C1 segment of cervical spinal cord (tissue), 14 donors: ENCODE measurements at regions not wholly inside any gene's neighbourhood (a gene's known extent, or its start where the extent isn't known, plus 50 kb on each side); places are given as distances from the start of the nearest gene placed in this dataset.
"Not testable (repeated sequence)": the region's sequence is repeated elsewhere in the genome, so short reads cannot be mapped to it uniquely, and the experiment has no call there.

Source experiments
- DNase-seq, 14 donors: peaks; one replicate each; lab custom pipeline; 2025; lab: John Stamatoyannopoulos, UW

DNA sequence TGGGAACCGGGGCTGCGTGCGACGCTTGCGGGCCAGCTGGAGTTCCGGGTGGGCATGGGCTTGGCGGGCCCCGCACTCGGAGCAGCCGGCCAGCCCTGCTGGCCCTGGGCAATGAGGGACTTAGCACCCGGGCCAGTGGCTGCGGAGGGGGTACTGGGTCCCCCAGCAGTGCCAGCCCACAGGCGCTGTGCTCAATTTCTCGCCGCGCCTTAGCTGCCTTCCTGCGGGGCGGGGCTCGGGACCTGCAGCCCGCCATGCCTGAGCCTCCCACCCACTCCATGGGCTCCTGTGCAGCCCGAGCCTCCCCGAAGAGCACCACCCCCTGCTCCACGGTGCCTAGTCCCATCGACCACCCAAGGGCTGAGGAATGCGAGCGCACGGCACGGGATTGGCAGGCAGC, 63.8 kb downstream of the PLXNA1 start:
- not testable (repeated sequence) for DNase-seq

DNA sequence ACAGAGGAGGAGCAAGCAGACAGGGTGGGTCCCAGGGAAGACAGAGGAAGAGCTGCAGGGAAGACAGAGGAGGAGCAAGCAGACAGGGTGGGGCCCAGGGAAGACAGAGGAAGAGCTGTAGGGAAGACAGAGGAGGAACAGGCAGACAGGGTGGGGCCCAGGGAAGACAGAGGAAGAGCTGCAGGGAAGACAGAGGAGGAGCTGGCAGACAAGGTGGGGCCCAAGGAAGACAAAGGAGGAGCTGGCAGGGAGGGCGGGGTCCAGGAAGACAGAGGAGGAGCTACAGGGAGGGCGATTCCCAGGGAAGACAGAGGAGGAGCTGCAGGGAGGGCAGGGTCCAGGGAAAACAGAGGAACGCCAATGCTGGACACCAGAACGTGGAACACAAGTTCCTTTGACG, 66.5 kb downstream of the PLXNA1 start:
- DNase-seq: no peak

DNA sequence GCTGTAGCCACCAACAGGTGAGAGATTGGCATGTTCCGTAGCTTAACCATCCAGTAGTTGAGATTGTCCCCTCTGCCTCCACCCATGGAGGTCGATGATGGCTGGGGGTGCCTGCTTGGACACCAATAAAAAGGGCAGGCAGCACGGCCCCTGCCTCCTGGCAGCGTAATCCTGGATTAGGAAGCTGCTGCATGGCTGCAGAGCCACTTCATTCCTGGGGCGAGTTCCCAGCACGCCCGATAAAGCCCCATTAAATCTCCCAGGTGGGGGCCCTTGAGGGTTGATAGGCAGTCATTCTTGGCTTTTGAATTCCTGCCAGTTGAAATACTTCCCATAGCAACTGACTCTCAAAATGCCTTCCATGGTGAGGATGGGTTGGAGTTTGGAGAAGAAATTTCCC, 67.8 kb downstream of the PLXNA1 start:
- no peak for DNase-seq

DNA sequence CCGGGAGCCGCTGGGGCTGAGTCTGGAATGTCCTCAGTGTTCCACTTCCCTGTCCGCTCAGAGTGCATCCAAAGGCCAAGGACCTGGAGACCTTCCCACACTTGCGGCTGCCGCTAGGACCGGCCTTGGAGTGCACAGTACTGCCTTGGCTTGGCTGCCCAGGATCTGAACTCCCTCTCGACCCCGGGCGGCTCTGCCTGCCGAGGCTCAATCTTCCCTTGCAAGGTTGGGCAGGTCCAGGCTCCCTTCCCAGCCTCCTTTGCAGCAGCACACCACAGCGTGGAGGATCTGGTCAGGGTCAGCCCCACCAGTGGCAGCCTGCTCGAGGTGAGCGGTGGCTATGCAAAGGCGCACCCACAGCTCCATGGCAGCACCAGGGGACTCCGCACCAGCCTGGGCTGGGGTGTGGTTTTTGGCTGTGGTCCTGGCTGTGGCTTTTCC, 69.2 kb downstream of the PLXNA1 start:
- DNase-seq: peak in 1 of 14 donors; percentile 28

DNA sequence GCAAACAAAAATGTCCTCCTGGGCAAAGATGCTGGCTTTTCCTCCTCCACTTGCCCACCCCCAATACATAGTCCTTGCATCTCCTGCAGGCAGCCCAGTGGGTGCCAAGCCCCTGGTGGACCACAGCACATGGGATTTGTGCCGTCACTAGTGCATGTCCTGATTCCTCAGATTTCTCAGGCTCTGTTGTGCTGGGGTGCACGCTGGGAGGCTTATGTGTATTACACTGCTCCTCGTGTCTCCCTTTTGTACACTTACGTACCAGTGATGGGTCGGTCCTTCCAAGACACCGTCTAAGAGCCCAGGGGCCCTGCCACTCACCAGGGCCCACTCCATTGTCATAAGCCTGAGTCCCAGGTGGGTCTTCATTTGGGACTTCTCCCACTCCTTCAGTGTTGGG, 70.1 kb downstream of the PLXNA1 start:
- DNase-seq: no peak

DNA sequence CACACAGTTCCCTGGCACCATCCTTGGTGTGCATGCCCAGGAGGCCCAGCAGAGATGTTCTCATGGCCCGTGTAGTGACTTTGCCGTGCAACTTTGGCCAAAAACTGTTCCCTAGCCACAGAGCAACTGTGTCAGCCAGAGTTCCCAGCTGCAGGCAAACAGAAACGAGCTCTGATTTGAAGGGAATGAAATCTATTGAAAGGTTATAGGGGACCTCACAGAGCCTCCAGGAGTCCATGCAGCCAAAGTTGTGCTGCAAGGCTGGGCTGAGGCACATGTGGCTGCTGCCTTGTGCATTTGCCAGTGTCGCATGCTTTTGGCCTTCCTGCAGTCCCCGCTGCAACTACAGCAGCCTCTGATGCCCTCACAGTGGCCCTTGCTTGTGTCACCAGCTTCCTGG, 70.5 kb downstream of the PLXNA1 start:
- no peak for DNase-seq

DNA sequence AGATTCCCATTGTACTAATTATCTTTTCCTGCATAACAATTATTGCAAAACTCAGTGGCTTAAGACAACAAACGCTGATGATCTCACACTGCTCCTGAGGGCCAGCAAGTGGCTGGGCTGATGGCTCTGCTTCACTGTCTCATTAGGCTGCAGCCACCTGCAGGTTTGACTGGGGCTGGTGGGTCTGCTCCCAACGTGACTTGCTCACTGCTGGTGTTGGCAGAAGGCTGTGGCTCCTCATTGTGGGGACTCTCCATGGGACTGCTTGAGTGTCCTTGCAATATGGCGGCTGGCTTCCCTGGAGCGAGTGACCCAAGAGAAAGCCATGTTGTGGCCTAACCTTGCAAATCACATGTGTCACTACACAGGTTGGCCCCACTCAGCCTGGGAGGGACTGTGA, 71.1 kb downstream of the PLXNA1 start:
- no peak for DNase-seq

DNA sequence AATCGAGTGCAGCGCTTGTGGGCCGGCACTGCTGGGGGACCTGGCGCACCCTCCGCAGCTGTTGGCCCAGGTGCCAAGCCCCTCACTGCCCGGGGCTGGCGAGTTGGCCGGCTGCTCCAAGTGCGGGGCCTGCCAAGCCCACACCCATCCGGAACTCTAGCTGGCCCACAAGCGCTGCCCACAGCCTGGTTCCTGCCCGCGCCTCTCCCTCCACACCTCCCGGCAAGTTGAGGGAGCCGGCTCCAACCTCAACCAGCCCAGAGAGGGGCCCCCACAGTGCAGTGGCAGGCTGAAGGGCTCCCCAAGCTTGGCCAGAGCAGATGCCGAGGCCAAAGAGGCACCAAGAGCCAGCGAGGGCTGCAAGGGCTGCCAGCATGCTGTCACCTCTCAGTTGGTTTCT, 73.4 kb downstream of the PLXNA1 start:
- no peak for DNase-seq

DNA sequence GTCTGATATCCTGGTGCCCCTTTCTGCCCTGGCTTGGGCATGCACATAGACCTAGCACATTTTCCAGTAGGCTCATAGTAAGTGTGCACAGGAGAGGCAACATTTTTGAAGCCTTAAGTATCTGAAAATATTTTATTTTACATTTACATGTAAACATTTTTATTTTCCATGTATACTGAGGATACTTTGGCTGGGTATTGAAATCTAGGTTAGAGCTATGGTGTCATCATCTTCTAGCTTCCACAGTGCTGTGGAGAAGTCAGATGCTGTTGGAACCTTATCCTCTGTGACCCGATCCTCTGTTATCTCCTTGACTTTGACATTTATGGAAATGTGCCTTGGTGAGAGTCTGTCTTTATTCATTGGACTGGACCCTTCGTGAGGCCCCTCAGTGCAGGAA, 74.1 kb downstream of the PLXNA1 start:
- no peak for DNase-seq

DNA sequence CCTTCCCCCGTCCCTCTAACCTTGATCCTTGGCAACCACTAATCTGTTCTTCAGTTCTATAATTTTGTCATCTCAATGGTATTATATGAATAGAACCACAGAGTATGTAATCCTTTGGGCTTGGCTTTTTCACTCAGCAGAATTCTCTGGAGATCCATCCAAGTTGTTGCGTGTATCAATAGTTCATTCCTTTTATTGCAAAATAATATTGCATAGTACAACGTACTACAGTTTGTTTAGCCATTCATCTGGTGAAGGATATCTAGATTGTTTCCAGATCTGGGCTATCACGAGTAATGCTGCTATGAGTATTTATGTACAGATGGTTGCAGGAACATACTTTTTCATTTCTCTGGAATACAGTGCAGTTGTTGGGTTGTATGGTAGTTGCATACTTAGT, 76.2 kb downstream of the PLXNA1 start:
- DNase-seq: no peak

DNA sequence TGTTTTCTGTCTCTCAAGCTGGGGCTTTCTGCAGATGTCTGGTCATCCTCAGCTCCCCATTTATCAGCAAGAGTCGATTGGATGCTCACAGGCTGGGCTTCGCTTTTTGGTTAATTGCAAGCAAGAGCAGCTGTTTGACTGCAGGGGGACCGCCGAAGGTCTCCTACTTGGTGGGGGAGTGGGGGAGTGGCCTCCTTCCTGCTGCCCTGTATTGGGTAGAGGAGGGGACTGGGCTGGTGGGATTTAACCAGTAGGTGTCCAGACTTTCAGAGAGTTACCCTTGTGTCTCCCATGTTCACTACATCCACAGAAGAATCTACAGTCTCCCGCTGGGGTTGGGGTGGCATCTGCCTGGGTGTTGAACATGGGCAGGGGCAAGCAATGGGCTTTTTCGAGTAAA, 78.7 kb downstream of the PLXNA1 start:
- no peak for DNase-seq

DNA sequence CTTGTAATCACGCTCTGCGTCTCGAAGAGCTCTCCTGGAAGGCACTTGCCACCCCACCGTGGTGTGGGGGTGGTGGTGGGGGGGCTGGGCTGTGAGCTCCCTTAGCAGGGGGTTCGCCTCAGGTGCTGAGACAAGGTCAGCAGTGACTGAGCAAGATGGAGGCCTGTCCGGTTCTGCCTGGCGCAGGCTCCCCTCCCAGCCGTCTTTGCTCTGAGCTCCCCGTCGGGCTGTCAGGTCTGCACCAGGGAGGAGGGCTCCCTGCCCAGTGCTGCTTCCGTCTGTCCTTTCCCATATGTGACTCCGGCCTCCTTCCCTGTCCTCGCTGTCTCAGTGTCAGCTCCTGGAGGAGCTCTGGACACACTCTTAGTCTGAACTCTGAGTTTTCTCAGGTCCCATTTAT, 80.0 kb downstream of the PLXNA1 start:
- DNase-seq: no peak

DNA sequence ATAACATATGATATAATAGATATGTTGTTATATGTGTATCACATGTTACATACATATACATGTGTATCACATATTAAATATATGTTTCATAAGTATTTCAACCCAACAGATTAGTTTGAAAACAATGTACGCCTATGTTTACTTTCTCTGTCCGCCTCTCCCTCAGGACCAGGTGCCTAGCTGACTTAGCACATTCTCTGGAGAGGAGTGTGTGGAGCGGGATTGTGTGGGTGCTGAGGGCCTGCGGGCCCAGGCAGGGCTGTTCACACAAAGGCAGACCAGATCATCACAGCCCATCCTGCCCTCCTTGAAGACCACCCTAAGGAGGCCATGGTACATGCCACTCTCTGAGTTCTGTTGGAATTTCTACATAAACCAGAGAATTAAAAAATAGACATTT, 81.0 kb downstream of the PLXNA1 start:
- no peak for DNase-seq

DNA sequence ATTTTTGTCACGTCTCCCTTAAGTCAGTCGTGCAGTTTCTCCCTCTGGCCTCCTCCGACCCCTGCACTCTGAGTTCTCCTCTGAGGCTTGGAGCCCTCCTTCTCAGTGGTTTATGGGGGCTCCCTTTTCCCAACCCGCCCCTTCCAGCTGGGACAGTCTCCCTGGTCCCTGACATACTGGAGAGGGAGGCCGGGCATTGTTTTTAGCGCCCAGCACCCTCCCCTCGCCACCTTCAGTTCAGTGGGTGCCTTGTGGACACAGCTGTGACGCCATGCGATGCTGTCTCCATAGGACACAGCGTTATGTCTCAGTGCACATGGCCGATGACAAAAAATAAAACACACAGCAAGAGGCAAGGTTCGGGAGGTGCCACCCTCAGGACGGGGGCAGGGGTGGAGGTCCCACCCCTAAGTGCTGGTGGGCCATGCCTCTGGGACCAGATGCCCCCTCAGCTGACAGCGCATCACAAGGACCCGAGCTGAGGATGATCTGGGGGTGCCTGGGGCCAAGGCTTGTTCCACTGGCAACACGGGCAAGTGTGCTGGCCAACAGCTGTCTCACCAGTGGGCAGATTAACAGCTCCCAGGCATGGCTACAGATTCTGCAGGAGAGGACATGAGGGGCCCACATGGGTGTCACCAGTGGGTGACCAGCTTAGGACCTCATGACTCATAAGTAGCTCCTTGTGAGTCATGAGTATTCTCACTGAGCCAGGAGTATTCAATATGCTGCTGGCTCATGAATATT, 81.6 kb downstream of the PLXNA1 start:
- no peak for DNase-seq

DNA sequence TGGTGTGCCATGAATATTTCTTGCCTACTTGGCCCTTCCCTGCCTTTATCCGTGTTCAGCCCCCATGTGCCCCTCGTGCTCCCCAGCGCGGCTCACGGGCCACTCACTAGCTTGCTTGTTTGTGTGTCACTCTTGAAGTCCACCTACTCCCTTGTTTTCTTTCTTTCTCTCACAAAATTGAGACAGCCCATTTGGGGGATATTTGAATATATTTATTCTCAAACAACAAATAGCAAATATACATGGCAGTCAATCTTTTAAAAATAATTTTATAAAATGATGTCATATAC, 82.2 kb downstream of the PLXNA1 start:
- DNase-seq: peak in 1 of 14 donors; percentile 22

DNA sequence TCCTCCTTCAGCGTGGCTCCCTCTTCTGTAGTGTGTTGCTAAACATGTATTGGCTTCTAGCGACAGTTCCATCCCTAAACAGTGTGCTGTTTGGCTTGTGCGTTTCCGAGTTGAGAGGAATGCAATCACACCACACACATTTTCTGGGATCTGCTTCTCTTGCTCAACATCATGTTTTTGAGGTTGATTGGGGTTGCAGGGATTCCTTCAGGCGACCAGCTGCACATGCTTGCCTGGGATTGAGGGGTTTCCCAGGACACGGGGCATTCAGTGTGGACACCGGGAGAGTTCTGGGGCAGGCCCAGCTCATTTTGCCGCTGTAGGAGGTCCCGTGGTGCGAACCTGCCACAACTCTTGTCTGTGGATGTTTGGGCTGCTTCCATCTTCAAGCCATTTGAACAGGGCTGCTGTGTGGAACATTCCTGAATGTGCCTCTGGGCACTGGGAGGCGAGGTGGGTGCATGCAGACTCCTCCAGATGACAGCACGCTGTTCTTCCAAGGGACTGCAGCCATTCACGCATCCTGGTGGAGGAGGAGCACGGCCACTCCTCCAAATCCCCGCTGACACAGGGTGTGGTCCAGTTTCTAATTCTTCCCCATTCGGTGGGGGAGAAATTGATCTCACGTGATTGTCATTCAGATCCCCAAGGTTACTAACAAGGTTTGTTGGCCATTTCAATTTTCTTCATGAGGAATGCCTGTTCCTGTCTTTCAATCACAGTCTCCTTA, 82.8 kb downstream of the PLXNA1 start:
- DNase-seq: peak in 7 of 14 donors; percentile 5 to 59 (median 20)

DNA sequence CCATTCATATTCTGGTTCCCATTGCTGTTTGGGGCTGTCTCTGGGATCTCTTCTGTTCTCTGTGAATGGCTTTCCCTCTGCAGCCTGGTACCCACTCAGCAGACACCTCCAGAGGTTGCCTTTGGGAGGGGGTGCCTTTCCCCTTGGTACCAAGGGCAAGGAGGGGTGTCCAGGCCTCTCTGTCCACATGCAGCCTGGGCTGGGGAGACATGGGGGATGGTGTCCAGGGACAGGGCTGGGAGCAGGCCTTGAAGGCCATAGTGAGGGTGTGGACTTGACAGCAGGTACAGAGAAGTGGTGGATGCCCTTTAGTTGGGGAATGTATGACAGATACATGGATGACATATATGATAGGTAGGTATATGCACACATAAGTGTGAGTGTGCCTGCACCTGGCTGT, 83.7 kb downstream of the PLXNA1 start:
- DNase-seq: no peak

DNA sequence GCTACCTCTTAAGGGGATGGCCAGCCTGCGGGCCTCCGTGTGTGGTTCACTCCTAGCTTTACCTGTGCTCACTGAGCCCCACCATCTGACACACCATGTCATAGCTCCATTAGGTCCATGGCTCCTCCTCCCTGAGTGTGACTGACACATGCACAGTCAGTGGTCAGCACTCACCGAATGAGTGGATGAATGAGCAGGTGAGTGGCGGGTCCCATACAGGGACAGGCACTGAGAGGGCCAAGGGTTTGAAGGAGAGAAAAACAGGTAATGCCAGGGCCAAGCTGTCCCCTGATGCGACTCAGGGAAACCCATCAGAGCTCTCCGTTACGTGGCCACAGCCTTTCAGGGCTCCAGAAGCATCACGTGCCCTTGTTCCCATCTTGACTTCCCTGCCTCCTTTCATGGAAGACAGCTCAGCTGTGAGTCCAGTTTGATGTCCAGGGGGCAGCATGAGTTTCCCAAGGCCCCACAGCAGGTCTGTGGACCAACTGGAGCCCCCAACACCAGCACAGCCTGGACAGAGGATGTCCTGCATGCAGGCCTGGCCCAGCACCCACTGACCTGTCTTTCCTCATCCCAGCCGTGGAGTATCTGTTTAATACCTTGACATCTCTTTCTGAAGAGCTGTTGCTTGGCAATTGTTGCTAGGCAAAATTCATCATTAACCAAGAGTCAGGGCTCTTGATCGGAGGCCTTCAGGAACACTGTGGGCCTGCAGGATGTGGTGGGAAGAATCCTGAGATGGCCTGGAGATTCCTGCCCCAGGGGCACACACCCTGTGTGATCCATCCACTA, 84.4 kb downstream of the PLXNA1 start:
- no peak for DNase-seq

DNA sequence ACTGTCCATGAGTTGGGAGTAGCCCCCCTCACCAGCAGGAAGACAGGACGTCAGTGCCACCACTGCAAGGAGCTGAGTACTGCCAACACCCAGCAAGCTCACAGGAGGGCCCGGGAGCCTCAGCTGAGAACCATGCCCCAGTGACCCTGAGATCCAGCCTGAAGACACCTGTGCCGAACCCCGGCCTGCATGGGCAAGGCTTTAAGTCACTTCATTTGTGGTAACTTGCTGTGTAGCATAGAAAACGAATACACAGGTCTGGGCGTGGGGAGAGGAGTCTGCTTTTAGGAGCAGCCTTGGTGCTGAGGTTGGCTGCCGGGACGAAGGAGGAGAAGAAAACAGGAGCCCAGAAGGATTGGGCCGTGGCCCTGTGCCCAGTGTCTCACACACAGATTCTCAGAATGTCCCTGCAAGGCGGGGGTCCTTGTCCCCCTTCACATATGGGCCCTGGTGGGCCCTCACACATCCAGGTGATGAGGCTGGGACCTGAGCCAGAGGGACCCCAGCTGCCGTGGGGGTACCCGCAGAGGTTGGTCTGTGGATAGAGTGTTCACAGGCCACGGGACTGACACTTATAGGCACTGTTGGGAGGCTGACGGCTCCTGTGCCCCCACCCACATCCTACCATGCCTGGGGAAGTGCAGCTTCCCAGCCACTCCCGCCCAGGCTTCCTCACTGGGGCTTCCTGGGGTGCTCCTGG, 85.3 kb downstream of the PLXNA1 start:
- no peak for DNase-seq

DNA sequence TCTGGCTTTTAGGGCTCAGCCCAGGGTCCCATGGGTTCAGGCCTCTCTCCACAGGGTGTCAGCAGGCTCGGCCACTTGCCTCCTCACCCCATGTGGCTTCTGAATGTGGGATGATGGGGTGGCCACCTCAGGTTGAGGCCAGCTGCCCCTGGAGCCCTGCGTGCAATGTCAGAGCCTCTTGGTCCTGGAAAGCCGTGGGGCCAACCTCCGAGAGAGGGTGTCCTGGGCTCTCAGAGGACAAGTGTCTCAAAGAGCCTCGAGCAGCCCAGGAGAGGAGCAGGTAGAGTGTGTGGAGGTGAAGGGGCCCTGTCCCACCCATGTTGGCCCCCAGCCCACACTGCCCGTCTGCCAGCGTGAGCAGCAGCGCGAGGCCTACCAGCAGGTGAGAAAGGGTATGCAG, 86.0 kb downstream of the PLXNA1 start:
- DNase-seq: no peak

DNA sequence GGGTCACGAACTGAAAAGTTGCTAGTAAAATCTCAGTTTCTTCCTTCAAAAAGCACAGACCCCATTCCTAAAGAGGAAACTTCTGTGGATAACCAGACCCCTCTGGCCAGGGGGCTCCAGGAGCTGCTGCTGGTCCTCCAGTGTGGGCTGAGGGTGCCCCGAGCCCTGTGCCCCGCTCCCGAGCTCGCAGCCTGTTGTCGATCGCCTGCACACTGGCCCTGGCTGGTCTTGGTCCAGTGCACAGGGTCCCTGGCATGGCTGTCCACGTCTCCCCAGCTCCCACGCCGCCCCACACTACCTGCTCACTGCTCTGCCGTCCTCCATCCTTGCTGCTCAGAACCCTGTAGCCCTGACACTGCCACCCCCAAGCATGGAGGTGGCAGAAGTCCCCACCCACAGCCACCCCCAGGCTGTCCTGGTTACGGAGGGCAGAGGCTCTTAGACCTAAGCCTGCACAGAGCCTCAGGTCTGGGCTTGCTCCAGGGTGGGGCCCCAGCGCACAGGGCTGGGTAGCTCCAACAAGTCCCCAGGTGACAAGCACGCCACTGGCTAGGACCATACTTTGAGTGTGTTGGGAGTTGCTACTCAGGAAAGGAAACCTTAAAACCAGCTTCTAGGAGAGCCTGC, 87.0 kb downstream of the PLXNA1 start:
- DNase-seq: no peak

DNA sequence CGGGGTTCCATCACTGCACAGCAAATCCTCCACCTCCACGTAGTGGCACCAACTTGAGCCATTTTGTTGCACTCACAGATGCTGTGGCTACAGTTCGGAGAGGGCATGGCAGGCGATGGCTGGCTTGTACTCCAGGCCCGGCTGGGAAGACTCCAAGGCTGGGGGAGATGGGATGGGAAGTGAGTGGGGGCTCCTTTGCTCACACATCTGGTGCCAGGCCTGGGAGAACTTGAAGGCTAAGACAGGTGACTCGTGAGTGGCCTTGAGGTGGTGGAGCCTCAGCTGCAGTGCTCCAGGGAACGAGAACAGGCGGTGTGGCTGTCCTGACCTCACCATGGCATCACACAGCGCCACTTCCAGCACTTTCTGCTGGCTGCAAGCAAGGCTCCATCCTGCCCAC, 87.9 kb downstream of the PLXNA1 start:
- DNase-seq: no peak
